Effector CD4-positive, alpha-beta T cell (primary cell): ENCODE measurements at regions not wholly inside any gene's neighbourhood (a gene's known extent, or its start where the extent isn't known, plus 50 kb on each side); places are given as distances from the start of the nearest gene placed in this dataset.
"Not testable (repeated sequence)": the region's sequence is repeated elsewhere in the genome, so short reads cannot be mapped to it uniquely, and the experiment has no call there.

Experiments used
- DNase-seq: peaks from one replicate; pipeline ENCODE4 v3.0.0-alpha.2; 2020

DNA sequence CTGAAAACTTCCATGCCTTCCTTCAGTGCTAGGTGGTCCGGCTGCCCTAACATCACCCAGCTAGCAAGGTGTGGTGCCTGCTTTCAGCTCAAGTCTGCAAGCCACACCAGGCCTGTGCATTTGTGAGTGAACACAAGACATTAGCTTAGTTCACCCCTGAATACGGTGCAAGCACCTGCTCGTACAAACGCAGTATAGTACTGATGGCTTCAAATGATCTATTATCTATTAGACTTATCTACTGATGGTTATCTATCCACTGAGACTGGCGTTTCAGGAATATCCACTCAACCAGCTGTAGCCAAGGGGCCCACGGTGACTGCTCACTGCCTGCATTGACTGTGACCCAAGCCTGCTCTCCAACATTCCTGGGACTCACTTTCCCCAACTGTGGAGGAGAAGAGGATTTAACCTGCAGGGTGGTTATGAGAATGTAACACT lies 155.9 kb downstream of the SHOX start:
- DNase-seq: no peak

DNA sequence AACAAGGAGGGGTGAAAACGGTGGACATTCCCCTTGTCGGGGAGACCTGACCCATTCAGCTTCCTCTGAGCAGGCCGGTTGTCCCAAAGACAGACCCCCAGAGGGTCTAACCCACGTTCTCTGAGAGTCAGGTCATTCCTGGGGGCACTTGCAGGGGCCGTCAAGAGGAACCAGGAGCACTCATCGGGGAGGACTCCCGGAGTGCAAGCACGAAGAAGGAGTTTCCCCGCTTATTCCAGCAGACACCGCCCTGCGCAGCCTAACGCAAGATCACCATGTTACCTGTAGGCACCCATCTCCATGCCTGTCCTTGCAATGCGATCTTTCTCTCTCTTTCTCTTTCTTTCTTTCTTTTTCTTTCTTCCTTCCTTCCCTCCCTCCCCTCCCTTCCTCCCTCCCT lies 154.2 kb downstream of the SHOX start:
- DNase-seq: no peak

DNA sequence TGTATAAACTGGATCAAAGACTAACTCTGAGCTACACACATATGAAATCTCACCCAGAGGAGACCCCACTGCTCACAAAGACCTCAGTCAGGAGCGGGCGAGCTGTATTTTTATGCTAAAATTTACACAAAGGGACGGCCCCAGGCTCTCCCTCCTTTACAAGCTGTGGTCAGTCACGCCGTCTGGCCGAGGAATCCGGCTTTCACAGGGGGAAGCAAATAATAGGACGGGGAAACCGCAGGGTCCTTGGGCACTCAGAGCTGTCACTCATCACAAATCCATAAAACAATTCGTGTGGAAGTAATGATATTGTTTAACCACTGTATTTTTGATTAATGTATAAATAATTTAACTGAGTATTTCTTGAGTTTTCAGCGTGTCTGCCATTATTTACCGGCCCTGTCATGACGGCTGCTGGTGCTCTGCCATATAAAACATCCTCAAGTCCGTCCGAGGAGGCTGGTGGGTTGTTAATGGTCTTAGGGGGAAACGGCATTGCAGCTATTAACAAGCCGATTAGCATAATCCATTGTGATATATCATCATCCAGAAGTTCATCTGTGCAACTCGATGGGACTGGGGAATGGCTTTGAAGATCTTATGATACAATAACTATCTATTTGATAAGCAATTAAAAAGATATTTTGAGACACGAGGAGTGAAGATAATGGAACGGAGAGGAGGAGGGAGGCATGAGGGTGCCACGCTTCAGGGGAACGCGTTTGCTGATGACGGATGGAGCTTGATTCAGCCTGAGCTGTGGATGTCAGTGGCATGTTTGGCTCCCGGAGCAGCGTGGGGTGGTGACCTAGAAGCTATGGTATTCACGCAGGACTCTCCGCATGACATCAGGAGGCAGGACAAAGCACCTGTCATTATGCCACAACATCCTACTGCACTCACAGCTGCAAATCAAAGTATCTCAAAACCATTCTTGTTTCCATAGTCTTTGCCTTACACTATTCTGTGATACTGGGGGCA lies 150.9 kb downstream of the SHOX start:
- DNase-seq: no peak

DNA sequence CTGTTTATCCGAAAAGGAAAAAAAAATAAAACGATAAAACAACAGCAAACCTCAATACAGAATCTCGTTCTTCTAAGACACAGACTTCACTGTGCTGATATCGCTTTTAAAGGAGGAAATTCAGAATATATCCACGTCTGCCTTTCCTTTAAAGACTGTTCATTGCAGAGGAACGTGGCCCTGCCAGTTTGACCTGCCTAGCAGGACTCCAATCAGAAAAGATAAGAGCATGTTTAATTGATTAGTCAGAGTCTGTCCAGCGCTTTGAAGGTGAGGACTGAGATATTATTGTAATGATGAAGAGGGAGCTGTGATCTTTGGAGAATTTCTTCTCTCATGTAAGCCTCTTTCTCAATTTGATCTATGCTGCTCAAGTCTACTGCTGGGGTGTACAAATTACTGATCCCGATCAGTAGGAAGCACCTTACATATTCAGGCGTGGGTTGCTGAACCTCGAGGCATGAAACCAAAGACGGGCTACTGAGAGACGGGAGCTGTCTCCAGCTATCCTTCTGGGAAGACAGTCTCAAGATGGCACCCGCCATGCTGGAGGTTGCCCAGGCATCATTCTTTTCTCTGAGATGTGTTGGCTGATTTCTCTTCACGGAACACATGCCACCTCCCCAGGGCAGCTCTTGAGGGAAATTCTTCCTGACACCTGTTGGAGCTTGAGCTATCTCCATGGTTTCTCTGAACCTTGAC lies 146.1 kb downstream of the SHOX start:
- no peak for DNase-seq

DNA sequence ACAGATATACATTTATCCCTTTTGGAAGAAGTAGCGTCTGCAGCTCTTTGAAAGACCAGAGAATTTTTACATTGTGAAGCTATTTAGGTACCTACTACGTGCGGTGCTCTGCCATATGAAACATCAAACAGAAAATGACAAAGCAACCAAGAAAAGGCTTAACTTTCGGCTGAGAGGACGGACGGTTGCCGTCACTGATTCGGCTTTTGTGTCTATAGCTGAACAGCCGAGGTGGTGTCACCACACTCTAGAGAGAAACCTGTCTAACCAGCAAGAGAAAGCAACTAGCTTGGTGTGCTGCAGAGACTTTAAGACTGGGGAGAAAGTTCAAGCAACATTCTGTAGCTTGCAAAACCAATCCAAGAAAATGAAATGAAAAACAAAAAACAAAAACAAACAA lies 145.5 kb downstream of the SHOX start:
- DNase-seq: no peak

DNA sequence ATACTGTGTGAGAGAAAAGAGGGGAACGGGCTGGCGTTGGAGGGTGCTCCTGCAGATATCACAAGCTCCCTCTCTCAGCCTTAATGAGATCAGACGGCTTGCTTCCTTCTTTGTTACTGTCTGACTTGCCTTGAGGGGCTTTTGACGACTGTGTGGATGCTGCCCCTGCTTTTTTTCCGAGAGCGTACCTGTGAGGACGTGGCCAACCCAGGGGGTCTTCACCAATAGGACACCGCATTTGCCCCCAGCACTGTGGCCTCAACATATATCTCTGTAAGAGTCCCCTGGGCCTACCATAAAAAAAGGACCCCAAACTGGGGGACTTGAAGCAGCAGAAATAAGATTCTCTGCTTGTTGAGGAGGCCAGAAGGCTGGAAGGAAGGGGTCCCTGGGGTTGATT lies 143.9 kb downstream of the SHOX start:
- DNase-seq: no peak

DNA sequence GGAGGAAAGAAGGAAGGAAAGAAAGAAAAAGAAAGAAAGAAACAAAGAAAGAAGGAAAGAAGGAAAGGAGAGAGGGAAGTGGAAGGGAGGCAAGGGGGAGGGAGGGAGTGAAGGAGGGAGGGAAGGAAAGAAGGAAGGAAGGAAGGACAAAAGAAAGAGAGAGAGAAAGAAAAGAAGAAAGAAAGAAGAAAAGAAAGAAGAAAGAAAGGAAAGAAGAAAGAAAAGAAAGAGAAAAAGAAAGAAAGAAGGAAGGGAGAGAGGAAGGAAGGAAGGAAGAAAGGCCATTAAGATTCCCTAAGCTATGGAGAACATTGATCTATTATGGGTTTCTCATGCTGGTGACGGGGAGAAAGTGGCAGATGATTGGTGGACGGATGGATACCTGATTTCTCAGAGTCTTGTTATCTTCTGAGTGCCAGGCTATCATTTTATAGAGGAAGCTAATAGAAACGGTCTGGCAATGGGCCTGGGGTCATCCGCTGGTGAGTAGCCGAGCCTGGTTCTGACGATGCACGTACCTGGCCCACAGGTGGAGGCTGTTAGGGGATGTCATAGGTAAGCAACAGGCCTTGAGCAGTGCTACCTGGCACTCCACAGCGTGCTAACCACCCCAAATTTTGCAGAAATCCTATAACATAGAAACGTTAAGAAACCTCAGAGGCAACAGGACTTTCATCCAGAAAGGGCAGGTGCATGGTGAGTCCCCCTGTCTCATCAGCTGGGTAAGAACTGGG lies 142.9 kb downstream of the SHOX start:
- no peak for DNase-seq

DNA sequence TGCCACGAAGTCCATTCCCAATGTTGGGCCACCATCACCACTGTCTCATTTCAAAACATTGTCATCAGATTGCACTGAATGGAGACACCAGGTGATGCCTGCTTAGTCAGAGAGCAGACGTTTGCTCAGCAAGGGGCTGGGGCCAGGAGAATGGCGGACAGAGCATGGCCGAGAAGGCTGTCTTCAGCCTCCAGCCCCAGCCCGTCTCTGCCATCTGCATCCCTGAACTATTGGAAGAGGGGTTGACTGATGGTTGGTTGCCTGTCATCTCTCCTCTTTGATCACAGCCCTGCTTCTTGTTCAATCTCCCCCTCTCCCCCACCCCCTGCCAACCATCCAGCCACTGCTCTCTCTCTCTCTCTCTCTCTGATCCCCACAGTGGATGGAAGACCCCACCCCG lies 140.9 kb downstream of the SHOX start:
- no peak for DNase-seq

DNA sequence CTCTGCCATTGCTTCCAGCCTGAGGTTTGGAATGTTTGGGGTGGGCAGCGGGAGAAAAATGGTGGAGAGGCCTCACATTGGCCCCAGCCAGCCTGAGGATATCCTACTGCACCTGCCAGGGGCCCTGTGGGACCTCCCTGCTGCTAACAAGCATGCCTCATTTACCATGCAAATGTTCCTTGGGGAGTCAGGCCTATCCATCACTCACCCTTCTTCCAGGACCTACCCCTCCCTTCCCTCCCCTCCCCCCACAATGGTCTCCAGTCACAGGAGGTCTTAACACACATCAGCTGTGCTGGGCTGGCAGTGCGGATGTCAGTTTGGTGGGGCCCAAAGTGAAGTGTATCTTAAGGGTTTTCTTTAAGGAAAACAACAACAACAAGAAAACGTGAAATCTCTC lies 139.2 kb downstream of the SHOX start:
- no peak for DNase-seq

DNA sequence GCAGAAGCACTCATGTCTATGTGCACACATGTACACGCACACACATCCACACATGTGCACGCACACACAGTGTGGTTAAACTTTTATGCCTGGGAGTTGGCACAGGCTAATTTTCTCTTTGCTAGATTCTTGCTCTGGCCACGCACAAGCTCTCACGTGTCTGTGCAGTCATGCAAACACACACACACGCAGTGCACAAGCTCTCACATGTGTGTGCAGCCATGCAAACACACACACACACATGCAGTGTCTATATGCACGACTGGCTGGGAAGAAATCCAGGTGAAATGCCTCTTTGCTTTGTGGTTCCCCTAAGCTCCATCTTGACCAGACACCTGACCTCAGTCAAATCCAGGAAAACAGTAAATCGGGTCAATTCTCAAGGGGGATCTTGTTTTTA lies 138.0 kb downstream of the SHOX start:
- no peak for DNase-seq

DNA sequence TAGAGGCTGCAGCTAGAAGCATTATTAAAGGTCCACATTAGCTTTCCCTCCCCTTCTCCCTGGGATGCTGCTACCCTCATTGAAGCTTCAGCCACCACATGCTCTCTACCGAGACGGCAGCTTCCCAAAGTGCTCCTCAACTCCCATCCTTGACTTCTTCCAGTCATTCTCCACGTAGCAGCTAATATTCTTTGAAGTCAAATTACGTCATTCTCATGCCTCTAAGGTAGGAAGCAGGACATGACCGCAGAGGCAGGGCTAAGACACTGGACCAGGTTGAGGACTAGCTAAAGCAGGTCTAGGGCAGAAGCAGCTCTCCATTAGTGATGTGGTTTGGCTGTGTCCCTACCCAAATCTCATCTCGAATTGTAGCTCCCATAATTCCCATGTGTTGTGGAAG lies 128.3 kb downstream of the SHOX start:
- no peak for DNase-seq

DNA sequence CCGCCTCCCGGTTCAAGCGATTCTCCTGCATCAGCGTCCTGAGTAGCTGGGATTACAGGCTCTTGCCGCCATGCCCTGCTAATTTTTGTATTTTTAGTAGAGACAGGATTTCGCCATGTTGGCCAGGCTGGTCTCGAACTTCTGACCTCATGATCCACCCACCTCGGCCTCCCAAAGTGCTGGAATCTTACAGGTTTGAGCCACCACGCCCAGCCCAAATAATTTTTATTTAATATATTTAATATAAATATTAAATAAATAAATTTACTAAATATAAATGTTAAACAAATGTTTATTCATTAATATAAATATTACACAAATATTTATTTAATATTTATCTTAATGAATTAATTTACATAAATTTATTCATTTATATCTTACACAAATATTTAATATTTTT lies 120.2 kb downstream of the SHOX start:
- DNase-seq: no peak

DNA sequence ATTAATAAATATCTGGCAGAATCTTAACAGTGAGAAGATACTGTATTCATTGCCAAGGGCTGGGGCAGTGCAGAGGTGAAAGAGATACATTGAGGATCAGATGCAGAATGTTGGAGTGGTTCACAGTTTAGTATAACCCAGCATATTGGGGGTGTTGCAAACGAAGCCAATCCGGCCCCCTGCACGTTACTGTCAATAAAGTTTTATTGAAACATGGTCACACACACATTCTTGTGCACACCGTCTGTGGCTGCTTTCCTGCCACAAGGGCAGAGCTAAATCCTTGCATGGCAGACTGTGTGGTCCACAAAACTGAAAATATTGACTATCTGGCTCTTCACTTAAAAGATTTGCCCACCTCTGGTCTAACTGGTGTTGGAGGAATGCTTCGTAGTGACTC lies 119.7 kb downstream of the SHOX start:
- no peak for DNase-seq

DNA sequence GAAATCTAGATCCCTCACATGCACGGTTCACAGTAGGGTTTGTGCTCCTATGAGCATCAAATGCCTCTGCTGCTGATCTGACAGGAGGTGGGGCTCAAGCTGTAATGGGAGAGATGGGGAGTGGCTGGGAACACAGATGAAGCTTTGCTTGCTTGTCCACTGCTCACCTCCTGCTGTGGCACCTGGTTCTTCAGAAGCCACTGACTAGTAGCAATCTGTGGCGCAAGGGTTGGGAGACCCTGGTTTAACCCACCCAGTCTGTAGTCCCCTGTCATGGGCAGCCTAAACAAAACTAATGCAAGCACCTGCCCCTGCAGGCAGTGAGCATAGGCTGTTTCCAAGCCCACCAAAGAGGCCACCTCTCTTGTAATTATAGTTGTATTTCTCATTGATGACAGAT lies 116.6 kb downstream of the SHOX start:
- DNase-seq: no peak

DNA sequence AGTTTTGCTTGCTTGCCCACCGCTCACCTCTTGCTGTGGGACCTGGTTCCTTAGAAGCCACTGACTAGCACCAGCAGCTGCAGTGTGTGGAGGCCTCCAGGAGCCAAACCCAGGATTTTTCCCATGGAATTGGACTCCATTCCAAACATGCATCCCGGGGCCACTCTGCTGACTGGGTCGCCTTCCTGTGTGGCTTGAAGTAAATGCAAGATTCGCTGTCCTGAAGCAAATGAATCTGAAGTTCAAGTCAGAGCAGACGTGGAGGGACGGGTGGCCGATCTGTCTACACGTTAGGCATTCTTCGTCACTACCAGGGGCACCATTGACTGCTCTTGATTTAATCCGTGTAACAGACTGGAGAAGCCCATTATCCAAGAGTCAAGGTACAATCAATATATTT lies 109.0 kb downstream of the SHOX start:
- no peak for DNase-seq

DNA sequence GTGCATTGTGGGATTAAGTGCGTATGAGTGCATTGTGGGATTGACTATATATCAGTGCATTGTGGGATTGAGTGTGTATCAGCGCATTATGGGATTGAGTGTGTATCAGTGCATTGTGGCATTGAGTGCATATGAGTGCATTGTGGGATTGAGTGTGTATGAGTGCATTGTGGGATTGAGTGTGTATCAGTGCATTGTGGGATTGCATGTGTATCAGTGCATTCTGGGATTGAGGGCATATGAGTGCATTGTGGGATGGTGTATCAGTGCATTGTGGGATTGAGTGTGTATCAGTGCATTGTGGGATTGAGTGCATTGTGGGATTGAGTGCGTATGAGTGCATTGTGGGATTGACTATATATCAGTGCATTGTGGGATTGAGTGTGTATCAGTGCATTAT lies 106.4 kb downstream of the SHOX start:
- not testable (repeated sequence) for DNase-seq

DNA sequence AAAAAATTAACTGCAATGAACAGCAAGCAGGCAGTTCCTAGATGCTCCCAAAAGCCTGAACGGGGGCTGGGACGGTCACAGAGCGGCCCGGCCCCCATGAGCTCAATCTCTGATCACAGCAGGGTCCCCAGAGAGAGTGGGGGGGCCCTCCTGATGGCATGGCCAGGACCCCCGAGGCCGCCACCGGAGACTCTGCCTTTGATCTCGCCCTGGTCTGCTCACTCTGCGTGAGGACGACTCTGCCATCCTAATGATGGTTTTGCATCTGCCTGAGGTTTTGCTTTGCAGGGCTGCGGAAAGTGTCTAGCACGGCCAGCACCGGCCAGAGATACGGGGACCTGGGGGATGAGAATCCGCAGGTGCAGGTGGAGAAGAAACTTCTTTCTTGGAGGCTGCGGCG lies 103.8 kb downstream of the SHOX start:
- no peak for DNase-seq

DNA sequence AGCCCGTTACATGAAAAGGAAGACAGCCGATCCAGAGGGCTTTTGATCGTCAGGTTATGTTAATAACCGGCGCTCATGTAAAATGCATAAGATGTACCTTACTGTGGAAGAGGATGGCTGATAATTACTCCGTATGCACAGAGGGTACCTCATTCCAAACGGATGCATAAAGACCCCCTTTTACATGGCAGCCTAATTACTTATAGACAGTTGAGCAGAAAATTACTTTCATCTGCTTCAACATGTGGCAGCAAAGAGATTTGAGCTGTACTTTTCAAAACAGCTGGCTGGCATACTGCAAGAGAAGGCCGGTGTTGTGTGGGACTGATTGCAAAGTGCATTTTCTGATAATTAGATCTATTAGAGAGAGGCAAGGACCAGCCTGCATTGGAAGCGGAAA lies 103.4 kb downstream of the SHOX start:
- DNase-seq: no peak

DNA sequence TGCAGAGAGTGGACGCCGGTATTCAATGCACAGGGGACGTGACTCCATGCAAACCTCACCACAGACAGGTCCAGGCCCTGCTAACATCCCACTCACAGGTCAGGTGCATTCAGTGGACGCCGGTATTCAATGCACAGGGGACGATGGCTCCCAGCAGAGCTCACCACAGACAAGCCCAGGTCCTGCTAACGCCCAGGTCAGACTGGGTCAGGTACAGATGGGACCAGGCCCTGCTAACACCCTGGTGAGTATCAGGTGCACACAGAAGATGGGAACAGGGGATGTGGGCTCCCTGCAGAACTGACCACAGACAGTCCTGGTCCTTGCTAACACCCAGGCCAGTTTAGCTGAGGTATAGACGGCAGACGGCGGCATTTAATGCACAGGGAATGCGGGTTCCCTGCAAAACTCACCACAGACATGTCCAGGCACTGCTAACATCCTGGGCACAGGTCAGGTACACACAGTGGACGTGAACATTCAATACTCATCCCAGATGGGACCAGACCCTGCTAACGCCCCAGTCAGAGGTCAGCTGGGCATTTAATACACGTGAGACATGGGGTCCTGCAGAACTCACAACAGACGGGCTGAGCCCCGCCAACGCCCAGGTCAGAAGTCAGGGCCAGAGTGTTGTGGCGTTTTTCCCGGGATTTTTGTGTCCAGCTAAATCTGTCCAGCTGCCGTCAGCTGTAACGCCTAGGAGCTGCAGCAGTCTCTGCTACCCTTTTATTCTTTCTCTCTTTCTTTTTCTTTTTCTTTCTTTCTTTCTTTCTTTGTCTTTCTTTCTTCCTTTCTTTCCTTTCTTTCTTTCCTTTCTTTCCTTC lies 99.2 kb downstream of the SHOX start:
- no peak for DNase-seq

DNA sequence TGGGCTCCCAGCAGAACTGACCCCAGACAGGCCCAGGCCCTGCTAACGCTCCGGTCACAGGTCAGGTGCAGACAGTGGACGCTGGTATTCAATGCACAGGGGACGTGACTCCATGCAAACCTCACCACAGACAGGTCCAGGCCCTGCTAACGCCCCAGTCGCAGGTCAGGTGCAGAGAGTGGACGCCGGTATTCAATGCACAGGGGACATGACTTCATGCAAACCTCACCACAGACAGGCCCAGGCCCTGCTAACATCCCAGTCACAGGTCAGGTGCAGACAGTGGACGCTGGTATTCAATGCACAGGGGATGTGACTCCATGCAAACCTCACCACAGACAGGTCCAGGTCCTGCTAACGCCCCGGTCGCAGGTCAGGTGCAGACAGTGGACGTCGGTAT lies 98.5 kb downstream of the SHOX start:
- DNase-seq: not testable (repeated sequence)

DNA sequence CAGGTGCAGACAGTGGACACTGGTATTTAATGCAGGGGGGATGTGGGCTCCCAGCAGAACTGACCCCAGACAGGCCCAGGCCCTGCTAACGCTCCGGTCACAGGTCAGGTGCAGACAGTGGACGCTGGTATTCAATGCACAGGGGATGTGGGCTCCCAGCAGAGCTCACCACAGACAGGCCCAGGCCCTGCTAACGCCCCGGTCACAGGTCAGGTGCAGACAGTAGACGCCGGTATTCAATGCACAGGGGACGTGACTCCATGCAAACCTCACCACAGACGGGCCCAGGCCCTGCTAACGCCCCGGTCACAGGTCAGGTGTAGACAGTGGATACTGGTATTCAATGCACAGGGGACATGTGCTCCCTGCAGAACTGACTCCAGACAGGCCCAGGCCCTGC lies 98.0 kb downstream of the SHOX start:
- not testable (repeated sequence) for DNase-seq
